Embryonic facial prominence (tissue), 1 donor: ENCODE measurements at regions not wholly inside any gene's neighbourhood (a gene's known extent, or its start where the extent isn't known, plus 50 kb on each side); places are given as distances from the start of the nearest gene placed in this dataset.
"Not testable (repeated sequence)": the region's sequence is repeated elsewhere in the genome, so short reads cannot be mapped to it uniquely, and the experiment has no call there.

Experiments used
- DNase-seq: peaks from one replicate; pipeline ENCODE4 v3.0.0-alpha.2; 2016; ENCODE audit errors: extremely low spot score

DNA sequence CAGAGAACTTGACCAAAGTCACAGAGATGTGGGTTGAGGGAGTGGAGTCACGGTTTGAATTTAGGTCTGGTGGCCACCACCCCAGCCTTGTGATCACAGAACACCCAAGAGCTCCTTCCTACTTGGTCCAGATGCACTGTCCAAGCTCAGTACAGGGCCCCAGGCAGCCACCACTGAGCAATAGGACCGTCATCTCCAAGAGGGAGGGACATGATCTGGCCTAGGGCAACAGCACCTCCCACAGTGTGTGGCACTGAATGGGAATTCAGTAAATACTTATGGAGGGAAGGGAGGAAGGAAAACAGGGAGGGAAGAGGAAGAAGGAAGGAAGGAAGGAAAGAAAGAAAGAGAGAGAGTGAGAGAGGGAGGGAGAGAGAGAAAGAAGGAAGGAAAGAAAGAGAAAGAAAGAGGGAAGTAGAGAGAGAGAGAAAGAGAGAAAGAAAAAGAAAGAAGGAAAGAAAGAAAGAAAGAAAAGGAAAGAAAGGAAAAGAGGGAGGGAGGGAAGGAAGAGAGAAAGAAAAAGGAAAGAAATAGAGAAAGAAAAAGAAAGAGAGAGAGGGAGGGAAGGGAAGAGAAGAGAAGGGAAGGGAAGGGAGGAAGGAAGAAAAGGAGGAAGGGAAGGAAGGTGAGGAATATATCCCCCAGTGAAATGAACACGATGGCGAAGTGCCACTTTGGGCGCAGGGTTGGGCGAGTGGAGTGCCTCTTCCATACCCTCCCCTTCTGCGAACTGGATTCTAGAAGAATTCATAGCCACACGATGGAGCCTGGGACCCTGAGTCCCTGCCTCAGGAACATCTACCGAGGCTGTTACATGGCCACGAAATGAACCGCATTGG is 243.7 kb downstream of the TFAP2C start:
- DNase-seq, result no peak

DNA sequence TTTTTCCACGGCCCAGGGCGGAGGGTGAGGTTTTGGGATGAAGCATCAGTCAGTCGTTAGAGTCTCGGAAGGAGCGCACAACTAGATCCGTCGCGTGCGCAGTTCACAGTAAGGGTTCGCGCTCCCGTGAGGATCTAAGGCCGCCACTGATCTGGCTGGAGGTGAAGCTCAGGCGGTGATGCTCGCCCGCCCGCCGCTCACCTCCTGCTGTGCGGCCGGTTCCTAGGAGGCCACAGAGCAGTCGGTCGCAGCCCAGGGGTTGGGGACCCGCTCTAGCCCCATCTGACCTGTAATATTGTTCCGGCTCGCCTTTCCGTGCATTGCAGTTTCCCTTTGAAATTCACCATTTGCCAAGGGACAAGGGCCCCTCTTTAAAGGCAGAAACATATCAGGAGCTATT is 244.7 kb downstream of the TFAP2C start:
- DNase-seq, result no peak

DNA sequence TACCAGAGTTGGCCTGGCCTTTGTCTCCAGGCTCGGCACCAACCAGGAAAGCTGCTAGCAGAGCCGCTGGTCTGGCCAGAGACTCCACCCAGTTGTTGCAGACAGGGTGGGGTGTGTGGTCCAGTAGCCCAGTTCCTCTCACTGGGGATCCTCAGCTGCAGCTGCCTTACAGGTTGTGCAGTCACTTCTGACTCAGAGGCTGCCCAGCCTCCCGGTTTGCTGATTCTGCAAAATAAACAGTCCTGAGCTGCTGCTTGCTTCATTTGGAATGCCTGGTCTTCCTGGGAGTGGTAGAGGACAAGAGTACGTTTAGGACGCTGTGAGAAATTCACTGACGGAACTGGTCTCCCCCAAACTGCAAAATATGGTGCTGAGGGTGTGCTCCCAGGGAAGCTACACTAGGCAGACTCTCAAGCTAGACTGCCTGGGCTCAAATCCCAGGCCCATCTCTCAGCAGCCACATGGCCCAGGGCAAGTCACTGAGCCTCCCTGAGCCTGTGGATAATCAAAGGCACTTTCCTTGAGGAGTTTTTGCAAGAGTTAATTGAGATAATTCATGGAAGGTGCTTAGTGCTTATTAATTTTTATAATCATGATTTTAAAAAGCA is 246.1 kb downstream of the TFAP2C start:
- DNase-seq, result no peak

DNA sequence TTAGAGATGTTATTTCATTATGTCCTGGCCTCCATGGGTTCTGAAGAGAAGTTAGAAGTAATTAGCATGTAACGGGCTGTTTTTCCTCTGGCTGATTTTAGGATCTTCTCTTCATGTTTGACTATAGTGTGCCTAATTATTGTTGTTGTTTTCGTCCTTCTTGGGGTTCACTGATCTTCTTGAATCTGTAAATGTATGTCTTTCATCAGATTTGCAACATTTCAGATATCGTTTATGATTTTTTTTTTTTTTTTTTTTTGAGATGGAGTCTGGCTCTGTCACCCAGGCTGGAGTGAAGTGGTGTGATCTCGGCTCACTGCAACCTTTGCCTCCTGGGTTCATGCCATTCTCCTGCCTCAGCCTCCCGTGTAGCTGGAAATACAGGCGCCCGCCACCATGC is 246.7 kb downstream of the TFAP2C start:
- no peak for DNase-seq

DNA sequence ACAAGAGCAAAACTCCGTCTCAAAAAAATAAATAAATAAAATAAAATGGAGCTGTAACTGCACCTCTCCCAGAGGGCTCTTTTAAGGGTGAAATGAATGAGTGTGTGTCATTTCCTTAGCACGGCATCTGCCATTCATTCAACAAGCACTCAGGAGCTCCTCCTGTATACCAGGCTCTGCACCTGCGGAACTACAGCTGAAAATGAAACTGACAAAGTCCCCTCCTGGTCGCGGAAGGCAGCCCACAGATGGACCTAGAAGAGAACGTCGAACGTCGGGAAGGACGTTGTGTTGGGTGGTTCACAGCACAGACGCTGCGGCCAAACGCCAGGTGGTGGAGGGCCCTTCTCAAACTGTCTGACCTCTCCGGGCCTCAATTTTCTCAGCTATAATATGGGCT is 256.4 kb downstream of the TFAP2C start:
- no peak for DNase-seq

DNA sequence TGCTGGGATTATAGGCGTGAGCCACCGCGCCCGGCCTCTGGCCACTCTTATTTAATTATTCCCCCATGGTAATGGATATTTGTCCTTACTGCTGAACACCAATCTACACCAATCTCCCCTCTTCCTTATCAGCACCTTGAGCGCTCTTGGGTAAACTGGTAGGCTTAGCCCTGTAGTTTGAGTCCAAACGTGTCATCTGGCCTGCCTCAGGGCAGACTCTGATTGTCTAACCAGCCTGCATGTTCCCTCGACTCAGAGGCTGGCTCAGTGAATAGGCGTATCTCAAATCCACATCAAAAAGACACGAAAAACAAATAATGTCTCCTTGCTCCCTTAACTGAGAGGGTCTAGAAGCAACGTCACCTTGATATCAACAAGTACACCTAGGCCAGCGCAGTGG is 260.9 kb downstream of the TFAP2C start:
- DNase-seq, result no peak

DNA sequence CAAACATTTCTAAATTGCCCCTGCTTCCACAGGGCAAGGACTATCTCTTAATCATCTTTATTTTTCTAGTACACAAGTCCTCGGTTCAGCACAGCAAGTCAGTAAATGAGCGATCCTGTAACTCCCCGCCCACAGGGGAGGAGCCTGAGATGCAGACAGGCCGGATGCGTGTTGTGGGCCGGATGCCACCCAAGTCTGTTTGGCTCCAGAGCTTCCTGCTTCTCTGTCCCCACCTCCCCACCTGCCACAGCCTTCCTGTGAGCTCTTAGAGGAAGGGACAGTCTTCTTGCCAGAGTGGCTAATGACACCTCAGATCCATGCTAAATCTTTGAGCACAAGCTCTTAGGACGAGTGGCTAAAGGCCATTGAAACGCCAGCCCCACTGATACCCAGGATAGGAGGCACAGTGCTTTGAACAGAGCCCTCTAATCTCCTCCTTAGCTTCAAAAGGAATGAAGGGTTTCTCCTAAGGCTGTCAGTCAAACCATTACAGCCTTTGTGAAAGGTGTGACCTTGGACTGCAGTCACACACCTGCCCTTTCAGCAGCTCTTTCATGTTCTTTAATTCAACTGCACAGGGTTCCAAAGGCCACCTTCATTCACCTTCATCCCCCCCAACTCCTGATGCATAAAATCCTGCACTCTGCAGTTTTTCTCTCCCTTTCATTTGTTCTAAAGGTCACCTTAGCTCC is 264.3 kb downstream of the TFAP2C start:
- DNase-seq, result no peak

DNA sequence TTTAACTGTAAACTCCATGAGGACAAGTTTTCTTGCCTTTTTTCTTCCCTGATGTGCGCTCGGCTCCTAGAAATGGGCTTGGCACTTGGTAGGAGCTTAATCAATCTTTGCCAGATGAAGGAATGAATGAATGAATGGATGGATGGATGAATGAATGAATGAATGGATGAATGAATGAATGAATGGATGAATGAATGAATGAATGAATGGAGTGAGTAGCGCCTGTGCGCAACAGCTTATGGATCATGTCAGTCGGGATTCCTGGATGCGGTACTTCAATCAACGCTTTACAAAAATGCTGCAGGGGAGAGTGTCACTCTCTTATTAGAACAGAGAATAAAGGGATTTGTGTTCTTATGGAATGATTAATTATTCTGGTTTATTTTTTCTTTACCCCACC is 267.3 kb downstream of the TFAP2C start:
- DNase-seq, result no peak

DNA sequence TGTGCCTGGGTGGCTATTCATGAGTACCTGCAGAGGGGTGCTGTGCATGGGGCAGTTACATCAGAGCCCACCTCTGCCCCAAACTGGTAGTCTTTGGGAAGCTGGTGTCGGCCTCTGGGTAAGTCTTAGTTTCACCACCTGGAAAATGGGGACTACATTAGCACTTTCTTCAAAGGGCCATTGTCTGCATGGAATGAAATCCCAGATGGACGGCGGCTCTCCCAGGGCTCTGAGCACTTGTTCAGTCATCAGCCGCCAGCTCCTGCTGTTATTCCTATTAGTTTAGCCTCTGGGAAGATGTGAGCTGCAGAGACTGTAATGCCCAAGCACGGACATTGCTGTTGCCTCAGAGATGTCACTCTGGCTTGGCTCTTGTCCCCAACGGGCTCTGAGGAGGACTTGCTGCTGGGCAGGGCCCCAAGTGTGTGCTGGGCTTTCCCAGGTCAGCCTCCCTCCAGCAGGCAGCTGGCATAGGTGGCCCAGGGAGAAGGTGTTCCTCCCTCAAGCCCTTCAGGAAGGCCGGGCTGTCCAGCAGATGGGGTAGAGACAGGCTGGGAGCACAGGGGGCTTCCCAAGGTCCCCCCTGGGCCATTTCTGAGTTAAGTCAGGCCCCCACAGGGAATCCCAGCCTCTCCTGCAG is 268.3 kb downstream of the TFAP2C start:
- no peak for DNase-seq

DNA sequence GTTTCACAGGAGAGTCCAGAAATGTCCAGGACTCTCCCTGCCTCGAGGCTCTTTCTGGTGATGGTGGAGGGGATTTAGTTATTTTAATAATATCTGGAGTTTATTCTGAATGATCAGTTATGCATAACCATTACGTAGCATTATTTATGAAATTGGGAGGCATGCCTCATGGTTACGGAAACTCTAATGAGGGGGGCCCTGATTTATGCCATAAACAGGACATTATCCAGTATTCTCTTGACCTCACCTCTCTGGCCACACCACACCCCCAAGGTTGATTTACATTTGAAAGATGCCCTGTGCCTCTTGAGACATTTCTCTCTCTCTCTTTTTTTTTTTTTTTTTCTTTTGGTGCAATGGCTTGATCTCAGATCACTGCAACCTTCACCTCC is 268.8 kb downstream of the TFAP2C start:
- DNase-seq, result no peak

DNA sequence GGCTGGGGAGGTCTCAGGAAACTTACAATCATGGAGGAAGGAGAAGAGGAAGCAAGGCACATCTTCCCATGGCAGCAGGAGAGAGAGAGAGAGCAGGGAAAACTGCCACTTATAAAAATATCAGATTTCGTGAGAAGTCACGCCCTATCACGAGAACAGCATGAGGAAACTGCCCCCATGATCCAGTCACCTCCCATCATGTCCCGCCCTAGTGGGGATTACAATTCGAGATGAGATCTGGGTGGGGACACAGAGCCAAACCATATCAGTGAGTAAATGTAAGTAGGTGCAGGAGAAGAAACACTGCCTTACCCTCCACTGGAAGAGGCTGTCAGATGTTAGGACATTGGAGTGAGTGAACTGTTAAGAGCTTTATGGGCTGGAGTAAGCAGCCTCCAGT is 270.4 kb downstream of the TFAP2C start:
- DNase-seq, result no peak

DNA sequence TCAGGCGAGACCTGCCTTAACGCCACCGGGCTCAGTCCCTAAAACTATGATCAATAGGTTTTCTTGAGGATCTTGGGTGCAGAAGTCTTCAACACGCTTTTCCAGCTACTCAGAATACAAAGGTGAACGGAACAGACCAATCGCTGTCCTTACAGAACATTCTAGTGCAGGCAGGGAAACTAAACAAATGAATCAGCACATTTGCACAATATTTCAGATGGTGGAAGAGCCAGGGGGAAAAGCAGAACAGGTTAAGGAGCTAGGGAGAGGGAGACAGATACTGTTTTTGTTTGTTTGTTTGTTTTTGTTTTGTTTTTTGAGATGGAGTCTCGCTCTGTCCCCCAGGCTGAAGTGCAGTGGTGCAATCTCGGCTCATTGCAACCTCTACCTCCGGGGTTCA is 271.1 kb downstream of the TFAP2C start:
- no peak for DNase-seq

DNA sequence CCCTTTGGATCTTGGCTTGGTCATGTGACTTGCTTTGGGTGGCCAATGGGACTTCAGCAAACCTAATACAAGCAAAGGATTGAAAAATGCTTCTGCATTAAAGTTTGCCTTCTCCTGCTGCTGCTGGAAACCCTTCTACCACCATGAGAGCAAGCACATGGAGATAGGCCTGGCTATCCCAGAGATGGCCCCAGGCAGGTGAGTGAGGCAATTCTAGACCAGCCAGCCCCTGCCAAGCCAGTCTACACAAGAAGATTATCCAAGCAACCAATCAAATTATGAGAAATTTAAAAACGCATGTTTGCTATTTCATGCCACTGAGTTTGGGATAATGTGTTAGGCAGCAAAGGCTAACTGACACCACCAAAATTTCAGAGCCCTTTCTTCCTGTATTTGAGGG is 274.3 kb downstream of the TFAP2C start:
- no peak for DNase-seq

DNA sequence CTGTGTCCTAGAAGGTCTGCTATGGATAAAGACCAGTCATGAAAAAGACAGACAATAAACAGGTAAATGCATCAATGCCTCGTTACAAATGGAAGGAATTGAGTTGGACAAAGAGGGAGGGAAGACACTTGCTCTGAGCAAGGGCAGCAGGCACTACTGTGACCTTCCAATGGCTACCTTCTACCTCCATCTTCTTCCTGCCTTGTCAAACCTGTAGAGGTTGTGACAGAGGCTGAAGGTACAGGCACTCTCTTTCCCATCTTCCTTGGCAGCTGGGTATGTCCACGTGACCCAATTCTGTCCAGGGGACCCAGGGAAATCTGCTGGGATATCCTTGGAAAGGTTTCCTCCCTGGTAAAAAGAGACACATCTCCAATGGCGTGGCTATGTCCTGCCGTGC is 274.8 kb downstream of the TFAP2C start:
- no peak for DNase-seq

DNA sequence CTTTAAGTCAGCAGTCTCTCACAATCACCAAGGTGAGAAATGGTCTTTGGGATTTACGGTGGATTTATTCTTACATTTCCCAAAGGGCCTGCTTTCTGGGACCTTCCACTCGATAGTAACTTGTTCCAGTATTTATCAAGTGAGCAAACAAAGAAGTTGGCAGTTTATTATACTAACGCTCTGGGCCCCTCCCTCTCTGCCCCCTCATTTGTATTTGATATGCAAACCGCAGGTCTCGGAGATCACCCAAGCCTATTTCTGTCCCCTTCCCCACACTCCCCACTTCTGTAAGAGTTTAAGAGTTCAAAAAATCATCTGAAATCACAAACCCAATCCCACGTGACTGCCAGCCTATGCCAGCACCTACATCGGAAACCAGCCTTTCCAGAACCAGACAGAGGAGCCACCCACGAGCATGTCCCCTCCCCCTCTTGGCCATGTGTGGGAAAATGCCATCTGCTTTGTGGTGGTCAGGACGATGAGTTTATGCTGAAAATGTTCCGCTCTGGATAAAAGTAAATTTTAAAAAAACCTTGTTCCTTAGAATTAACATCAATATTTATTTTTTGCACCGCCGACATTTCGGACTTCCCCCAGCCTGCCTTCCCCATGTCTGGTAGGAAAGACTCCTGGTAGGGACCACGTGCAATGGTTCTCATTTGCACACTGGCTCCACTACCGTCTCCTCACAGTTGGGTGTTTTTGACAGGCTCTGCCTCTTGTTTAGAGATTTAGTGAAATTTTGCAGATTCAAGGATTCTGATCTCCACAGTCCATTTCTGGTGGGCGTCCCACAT is 281.0 kb downstream of the TFAP2C start:
- peak; percentile 29 for DNase-seq

DNA sequence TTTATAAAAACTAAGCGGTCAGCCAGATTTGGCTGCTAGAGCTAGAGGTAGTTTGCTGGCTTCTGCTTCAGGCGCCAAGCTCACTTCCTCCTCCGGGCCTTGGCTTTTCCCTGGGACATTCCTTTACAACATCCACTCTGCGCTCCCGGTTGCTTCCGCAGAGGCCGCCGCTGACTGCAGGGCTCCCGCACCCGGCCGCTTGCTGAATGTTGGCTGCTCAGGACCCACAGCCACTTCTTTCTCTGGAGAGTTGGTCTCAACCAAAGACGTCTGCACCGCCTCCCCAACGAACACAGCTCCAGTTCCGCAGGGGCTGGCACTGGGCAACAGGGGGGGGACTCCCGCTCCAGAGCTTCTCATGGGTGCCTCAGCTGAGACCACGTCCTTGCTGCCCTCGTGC is 282.8 kb downstream of the TFAP2C start:
- no peak for DNase-seq

DNA sequence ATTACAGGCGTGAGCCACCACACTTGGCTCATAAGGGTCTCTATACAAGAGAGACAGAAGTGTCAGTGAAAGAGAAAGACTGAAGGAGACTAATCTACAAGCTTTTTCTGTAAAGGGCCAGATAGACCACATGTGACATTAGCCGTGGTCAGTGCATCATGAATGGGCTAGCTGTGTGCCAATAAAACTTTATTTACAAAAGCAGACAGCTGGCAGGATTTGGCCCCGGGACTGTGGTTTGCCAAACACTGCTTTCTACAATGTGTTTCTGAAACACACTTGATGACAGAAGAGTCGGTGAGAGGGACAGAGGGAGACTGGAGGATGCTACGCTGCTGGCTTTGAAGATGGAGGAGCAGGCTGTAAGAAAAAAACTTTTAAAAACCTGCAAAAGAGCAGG is 285.4 kb downstream of the TFAP2C start:
- DNase-seq, result no peak

DNA sequence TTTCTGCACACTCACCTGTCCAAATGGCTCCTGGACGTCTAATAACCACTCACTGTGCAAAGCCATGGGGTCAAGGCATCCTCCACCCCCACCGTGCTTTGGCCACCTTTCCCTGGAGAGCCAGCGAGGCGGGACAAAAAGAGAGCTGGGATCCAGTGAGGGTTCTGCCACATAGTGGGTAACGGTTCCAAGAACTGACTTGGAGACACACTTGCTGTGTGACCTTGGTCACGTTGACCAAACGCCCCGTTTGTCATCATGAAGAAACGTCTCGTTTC is 287.2 kb downstream of the TFAP2C start:
- DNase-seq, result no peak

DNA sequence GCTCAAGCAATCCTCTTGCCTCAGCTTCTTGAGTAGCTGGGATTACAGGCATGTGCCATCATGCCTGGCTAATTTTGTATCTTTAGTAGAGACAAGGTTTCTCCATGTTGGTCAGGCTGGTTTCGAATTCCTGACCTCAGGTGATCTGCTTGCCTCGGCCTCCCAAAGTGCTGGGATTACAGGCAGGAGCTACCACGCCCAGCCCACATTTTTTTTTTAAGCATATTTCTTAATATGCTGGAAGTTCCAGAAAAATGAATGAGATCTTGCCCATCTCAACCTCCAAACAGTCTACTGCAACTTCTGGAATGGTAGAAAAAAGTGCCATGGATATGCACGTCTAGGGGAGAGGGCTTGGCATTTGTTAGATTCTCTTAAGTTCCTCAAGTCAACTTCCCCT is 290.9 kb downstream of the TFAP2C start:
- not testable (repeated sequence) for DNase-seq

DNA sequence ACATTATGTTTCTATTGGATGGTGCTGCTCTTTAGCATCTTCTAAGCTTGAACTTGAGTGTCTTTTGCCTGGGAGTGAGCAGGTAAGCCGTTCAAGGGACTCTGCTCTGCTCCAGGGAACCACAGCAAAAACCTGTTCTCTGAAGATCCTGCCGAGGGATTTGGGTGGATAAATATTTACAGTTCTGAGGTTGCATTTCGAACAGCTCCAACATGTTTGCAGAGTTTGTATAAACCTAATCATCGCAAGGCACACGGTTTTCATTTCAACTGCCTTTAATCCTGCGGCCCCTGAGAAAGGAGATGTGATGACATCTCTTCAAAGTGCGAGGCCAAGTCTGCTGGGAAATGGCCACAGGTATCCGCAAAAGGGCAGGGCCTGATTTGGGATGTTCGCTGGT is 293.4 kb downstream of the TFAP2C start:
- DNase-seq, result no peak

DNA sequence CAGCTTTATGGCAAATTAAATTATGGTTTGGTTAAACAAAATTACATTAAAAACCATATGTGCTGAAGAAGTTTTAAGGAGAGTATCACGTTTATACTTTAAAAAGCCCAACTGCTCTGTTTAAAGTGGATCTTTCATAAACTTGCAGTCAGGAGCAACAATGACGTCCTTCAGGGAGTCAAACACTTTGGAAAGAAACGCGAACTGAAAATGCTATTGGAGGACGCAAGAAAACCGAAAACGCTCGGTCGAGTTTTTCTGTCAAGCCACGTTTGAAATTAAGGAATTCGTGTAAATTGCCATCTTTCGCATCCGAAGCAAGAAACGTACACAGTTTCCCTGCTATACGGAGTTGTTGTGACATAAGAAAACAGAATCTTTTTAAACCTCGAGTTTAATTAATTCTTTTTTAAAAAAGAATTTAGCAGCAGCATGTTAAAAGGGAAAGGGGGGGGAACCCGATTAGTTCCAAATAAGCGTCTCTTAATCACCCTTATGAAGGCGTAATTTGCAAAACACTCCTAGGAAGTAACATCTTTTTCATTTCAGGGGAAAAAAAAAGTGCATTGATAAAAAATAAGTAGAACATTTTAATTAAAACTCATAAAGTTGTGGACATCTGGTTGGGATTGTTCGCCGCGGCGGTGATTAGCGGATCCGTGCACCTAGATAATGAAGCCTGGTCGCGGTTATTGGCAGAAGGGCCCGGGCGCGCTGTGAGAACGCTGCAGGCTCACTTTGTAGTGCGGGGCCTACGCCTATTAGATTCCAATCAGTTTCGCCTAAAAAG is 295.4 kb downstream of the TFAP2C start:
- DNase-seq, result peak; percentile 38
